IMR-90 (cell line): ENCODE measurements at regions not wholly inside any gene's neighbourhood (a gene's known extent, or its start where the extent isn't known, plus 50 kb on each side); places are given as distances from the start of the nearest gene placed in this dataset.

ENCODE experiments used
- ATAC-seq: fragments of 200-7000 bp; cut with Tn5 transposase; 2 replicates; pipeline ENCODE4 v1.9.1; 2020; ENCODE audit warnings: low read depth, mild to moderate bottlenecking, moderate library complexity
- BruUV-seq: library from RNA; stranded (reverse); fragments of 400-500 nt; replicated peaks from 2 replicates; lab custom pipeline; 2021; lab: Mats Ljungman, UMichigan
- CTCF ChIA-PET: fragments of 300-600 bp; formaldehyde crosslinking; extraction: SDS; loops from one replicate; lab custom pipeline; 2021; ENCODE audit warnings: antibody characterized with exemption; lab: Yijun Ruan, JAX
- POLR2A ChIA-PET: fragments of 300-600 bp; sonication (Branson Sonifier 250); formaldehyde crosslinking; loops from one replicate; lab custom pipeline; 2022; ENCODE audit warnings: antibody characterized with exemption; ENCODE audit not compliant: unreplicated experiment; lab: Charles Lee
- DNase-seq: peaks from one replicate; pipeline ENCODE4 v3.0.0; 2013
- H2AFZ ChIP-seq: replicated peaks from 2 replicates; pipeline ENCODE3; 2013; ENCODE audit warnings: low read length, mild to moderate bottlenecking; ENCODE audit not compliant: poor library complexity
- H2AK5ac ChIP-seq: 2 replicates; pipeline ENCODE4 v1.6.1; 2013; ENCODE audit warnings: low read depth, low read length, inconsistent platforms
- H2AK9ac ChIP-seq: replicated peaks from 2 replicates; pipeline ENCODE3; 2013; ENCODE audit warnings: mild to moderate bottlenecking, low read depth, low read length, moderate library complexity; ENCODE audit not compliant: poor library complexity
- H2BK120ac ChIP-seq: 2 replicates; pipeline ENCODE4 v1.6.1; 2013; ENCODE audit warnings: low read depth, low read length, inconsistent platforms
- H2BK15ac ChIP-seq: 3 replicates; pipeline ENCODE4 v1.6.1; 2013; ENCODE audit warnings: low read depth, low read length, inconsistent platforms
- H2BK20ac ChIP-seq: 2 replicates; pipeline ENCODE4 v1.6.1; 2013; ENCODE audit warnings: low read depth, mild to moderate bottlenecking, inconsistent platforms, low read length, moderate library complexity
- H2BK5ac ChIP-seq: 2 replicates; pipeline ENCODE4 v1.6.1; 2013; ENCODE audit warnings: mild to moderate bottlenecking, low read depth, low read length, inconsistent platforms; ENCODE audit not compliant: poor library complexity, severe bottlenecking
- H3K14ac ChIP-seq: replicated peaks from 2 replicates; pipeline ENCODE4 v1.6.1; 2013; ENCODE audit warnings: low read depth, low read length, inconsistent platforms
- H3K18ac ChIP-seq: 2 replicates; pipeline ENCODE4 v1.6.1; 2013; ENCODE audit warnings: low read depth, low read length, control low read depth
- H3K23ac ChIP-seq: 2 replicates; pipeline ENCODE4 v1.6.1; 2013; ENCODE audit warnings: low read depth, low read length, inconsistent platforms
- H3K27ac ChIP-seq: 2 replicates; pipeline ENCODE4 v1.5.1; 2013; ENCODE audit warnings: mild to moderate bottlenecking, control low read depth, low read length; ENCODE audit not compliant: insufficient read depth
- H3K27me3 ChIP-seq: 2 replicates; pipeline ENCODE4 v1.6.1; 2013; ENCODE audit warnings: low read length; ENCODE audit not compliant: control insufficient read depth, insufficient read depth
- H3K36me3 ChIP-seq: 2 replicates; pipeline ENCODE4 v1.6.1; 2013; ENCODE audit warnings: low read length, mixed read lengths; ENCODE audit not compliant: control insufficient read depth, insufficient read depth
- H3K4ac ChIP-seq: 2 replicates; pipeline ENCODE4 v1.6.1; 2013; ENCODE audit warnings: low read depth, low read length, inconsistent platforms
- H3K4me1 ChIP-seq: 2 replicates; pipeline ENCODE4 v1.6.1; 2013; ENCODE audit warnings: low read length, mixed read lengths; ENCODE audit not compliant: control insufficient read depth, insufficient read depth
- H3K4me2 ChIP-seq: 2 replicates; pipeline ENCODE4 v1.6.1; 2013; ENCODE audit warnings: low read depth, mild to moderate bottlenecking, control low read depth, low read length, moderate library complexity
- H3K4me3 ChIP-seq: 2 replicates; pipeline ENCODE4 v1.5.1; 2013; ENCODE audit warnings: low read depth, mild to moderate bottlenecking, control low read depth, low read length, moderate library complexity; ENCODE audit not compliant: insufficient read depth
- H3K56ac ChIP-seq: 2 replicates; pipeline ENCODE4 v1.6.1; 2013; ENCODE audit warnings: low read length, inconsistent platforms; ENCODE audit not compliant: insufficient read depth; ENCODE audit errors: extremely low read depth
- H3K79me1 ChIP-seq, 2 experiments: 2 replicates each; pipeline ENCODE4 v1.6.1; 2013; ENCODE audit warnings: low read length in 2 of 2, inconsistent platforms in 1 of 2, low read depth in 1 of 2
- H3K9ac ChIP-seq: 2 replicates; pipeline ENCODE4 v1.6.1; 2013; ENCODE audit warnings: low read depth, low read length, control low read depth
- H3K9me1 ChIP-seq: 2 replicates; pipeline ENCODE4 v1.6.1; 2013; ENCODE audit warnings: low read length, inconsistent platforms; ENCODE audit not compliant: insufficient read depth
- H3K9me3 ChIP-seq: 2 replicates; pipeline ENCODE4 v1.6.1; 2013; ENCODE audit warnings: low read length; ENCODE audit not compliant: control insufficient read depth, insufficient read depth
- H4K20me1 ChIP-seq: 2 replicates; pipeline ENCODE4 v1.6.1; 2013; ENCODE audit warnings: low read length, inconsistent platforms; ENCODE audit not compliant: insufficient read depth
- H4K5ac ChIP-seq: 2 replicates; pipeline ENCODE4 v1.6.1; 2013; ENCODE audit warnings: mild to moderate bottlenecking, low read depth, low read length, control low read depth
- H4K8ac ChIP-seq, 2 experiments: 2 replicates each; pipeline ENCODE4 v1.6.1; 2013; ENCODE audit warnings: low read depth in 2 of 2, low read length in 2 of 2, control low read depth in 1 of 2, inconsistent platforms in 1 of 2
- H4K91ac ChIP-seq: 2 replicates; pipeline ENCODE4 v1.6.1; 2013; ENCODE audit warnings: low read depth, low read length, inconsistent platforms; ENCODE audit not compliant: insufficient read depth
- CEBPB ChIP-seq: IDR thresholded peaks from 2 replicates; pipeline ENCODE4 v1.6.1; 2012; ENCODE audit warnings: low read depth, low read length, improper control_type of control experiment
- ELK1 ChIP-seq: fragments of 150-350 bp; IDR thresholded peaks from 2 replicates; pipeline ENCODE4 v1.6.1; 2016; ENCODE audit warnings: low read depth, mild to moderate bottlenecking, low read length, moderate library complexity, borderline replicate concordance
- MAZ ChIP-seq: IDR thresholded peaks from 2 replicates; pipeline ENCODE4 v1.6.1; 2012; ENCODE audit warnings: low read depth, mild to moderate bottlenecking, low read length, improper control_type of control experiment, moderate library complexity, borderline replicate concordance
- MXI1 ChIP-seq: IDR thresholded peaks from 2 replicates; pipeline ENCODE4 v1.6.1; 2012; ENCODE audit warnings: low read depth, mild to moderate bottlenecking, low read length, moderate library complexity, borderline replicate concordance
- RAD21 ChIP-seq: IDR thresholded peaks from 2 replicates; pipeline ENCODE4 v1.6.1; 2012; ENCODE audit warnings: low read length, improper control_type of control experiment
- SMC3 ChIP-seq: fragments of 150-350 bp; IDR thresholded peaks from 2 replicates; pipeline ENCODE4 v1.6.1; 2016; ENCODE audit warnings: low read depth, mild to moderate bottlenecking, antibody characterized with exemption, low read length, moderate library complexity
- WGBS, 2 experiments: methylation state at CpG; one replicate each; pipeline versions ENCODE4 v1.1.5 to v1.1.7; 2013; ENCODE audit warnings: missing lambda C conversion rate in 2 of 2; ENCODE audit not compliant: insufficient read length in 1 of 2; ENCODE audit errors: extremely low coverage in 2 of 2; 5-methylcytosine and 5-hydroxymethylcytosine counted together
- dilution Hi-C: fragments of 300-500 bp; cut with HindIII; formaldehyde crosslinking; loops from one replicate; pipeline ENCODE4 v1.14.3; 2018; ENCODE audit warnings: low sequenced_read_pairs; ENCODE audit not compliant: unreplicated experiment
- in situ Hi-C: fragments of 300-500 bp; cut with MboI; formaldehyde crosslinking; loops from 3 replicates; pipeline ENCODE4 v1.14.3; 2019; ENCODE audit warnings: low sequenced_read_pairs, inconsistent platforms, mixed read lengths
- intact Hi-C: fragments of 100-400 bp; cut with micrococcal nuclease; formaldehyde crosslinking; loops from 2 replicates; pipeline ENCODE4 v1.10.0; 2022
- TF ChIP-seq, protein P1 (sequence below): conservative IDR thresholded peaks from 2 replicates; pipeline ENCODE4 v1.5.1; 2012; ENCODE audit warnings: mild to moderate bottlenecking, low read depth, low read length, improper control_type of control experiment
- TF ChIP-seq, protein P2 (sequence below): fragments of 150-350 bp; IDR thresholded peaks from 2 replicates; pipeline ENCODE4 v1.6.1; 2017; ENCODE audit warnings: mild to moderate bottlenecking, antibody characterized with exemption, low read length, low read depth

- POLR2A ChIA-PET: no interaction called here
- no peak for TF ChIP-seq MAZ
- TF ChIP-seq RAD21: no peak
- no peak for TF ChIP-seq CEBPB
- TF ChIP-seq, protein P1, sequence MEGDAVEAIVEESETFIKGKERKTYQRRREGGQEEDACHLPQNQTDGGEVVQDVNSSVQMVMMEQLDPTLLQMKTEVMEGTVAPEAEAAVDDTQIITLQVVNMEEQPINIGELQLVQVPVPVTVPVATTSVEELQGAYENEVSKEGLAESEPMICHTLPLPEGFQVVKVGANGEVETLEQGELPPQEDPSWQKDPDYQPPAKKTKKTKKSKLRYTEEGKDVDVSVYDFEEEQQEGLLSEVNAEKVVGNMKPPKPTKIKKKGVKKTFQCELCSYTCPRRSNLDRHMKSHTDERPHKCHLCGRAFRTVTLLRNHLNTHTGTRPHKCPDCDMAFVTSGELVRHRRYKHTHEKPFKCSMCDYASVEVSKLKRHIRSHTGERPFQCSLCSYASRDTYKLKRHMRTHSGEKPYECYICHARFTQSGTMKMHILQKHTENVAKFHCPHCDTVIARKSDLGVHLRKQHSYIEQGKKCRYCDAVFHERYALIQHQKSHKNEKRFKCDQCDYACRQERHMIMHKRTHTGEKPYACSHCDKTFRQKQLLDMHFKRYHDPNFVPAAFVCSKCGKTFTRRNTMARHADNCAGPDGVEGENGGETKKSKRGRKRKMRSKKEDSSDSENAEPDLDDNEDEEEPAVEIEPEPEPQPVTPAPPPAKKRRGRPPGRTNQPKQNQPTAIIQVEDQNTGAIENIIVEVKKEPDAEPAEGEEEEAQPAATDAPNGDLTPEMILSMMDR: no peak
- TF ChIP-seq, protein P2, sequence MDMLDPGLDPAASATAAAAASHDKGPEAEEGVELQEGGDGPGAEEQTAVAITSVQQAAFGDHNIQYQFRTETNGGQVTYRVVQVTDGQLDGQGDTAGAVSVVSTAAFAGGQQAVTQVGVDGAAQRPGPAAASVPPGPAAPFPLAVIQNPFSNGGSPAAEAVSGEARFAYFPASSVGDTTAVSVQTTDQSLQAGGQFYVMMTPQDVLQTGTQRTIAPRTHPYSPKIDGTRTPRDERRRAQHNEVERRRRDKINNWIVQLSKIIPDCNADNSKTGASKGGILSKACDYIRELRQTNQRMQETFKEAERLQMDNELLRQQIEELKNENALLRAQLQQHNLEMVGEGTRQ: no peak
- no peak for TF ChIP-seq MXI1
- TF ChIP-seq ELK1: no peak
- TF ChIP-seq SMC3: no peak
- WGBS, 2 experiments: no CpG with 5 or more reads among the region's 3 CpGs
These were observed 274.2 kb upstream of the HABP2 start for GRCh38 chr10:113278664-113279063.

More at GRCh38 chr10:113278664-113279063, 274.2 kb upstream of the HABP2 start:
- ATAC-seq: no peak
- intact Hi-C loops: no loop called here
- Histone ChIP-seq H2BK15ac (no peak overlapping the region), H3K4ac (no peak overlapping the region), H4K20me1 (no peaks in the 10 kb centered on the region), H3K9me1 (no peaks in the 10 kb centered on the region), H2BK120ac (no peak overlapping the region), H3K27ac (no peak overlapping the region), H3K9ac (no peak overlapping the region), H3K27me3 (no peaks in the 10 kb centered on the region; the same call in 1 of the 2 replicates), H3K36me3 (no peaks in the 10 kb centered on the region), H4K91ac (no peak overlapping the region), H2AK9ac (no peak overlapping the region), H3K4me1 (no peaks in the 10 kb centered on the region), H2BK5ac (no peak overlapping the region), H3K14ac (no peak overlapping the region), H3K9me3 (no peaks in the 10 kb centered on the region), H2AFZ (no peak overlapping the region), H2BK20ac (no peak overlapping the region), H3K18ac (no peak overlapping the region), H4K5ac (no peak overlapping the region), H3K4me2 (no peak overlapping the region), H2AK5ac (no peak overlapping the region), H3K23ac (no peak overlapping the region), H3K56ac (no peak overlapping the region), H3K79me1 (no peaks in the 10 kb centered on the region), H3K4me3 (no peak overlapping the region), H4K8ac (no peak overlapping the region)
- CTCF ChIA-PET: no interaction called here
- BruUV-seq: no TSS peak
- DNase-seq: no peak
- in situ Hi-C loops: no loop called here
- dilution Hi-C loops: no loop called here
